ENCODE measurements at regions not wholly inside any gene's neighbourhood (a gene's known extent, or its start where the extent isn't known, plus 50 kb on each side); places are given as distances from the start of the nearest gene placed in this dataset.

- TF ChIP-seq CTCF (conservative IDR thresholded peaks at IDR 0.05; ENCODE audit: low read depth in 2 of 2) (no peak), POLR2AphosphoS5 (IDR thresholded peaks at IDR 0.05; ENCODE audit: low read depth) (no peak), EZH2 (IDR thresholded peaks at IDR 0.05; ENCODE audit: low read depth, unreplicated experiment) (no peak), EZH2phosphoT487 (IDR thresholded peaks at IDR 0.05; ENCODE audit: unreplicated experiment) (no peak), REST (IDR thresholded peaks at IDR 0.05; ENCODE audit: unreplicated experiment) (no peak), ZNF462 (CRISPR knock-in tag; IDR thresholded peaks at IDR 0.05) (no peak), JUNB (IDR thresholded peaks at IDR 0.05; ENCODE audit: unreplicated experiment) (no peak), ZNF114 (CRISPR knock-in tag; IDR thresholded peaks at IDR 0.05) (no peak), CREB1 (CRISPR knock-in tag; IDR thresholded peaks at IDR 0.05; ENCODE audit: low read depth) (no peak), ZNF331 (CRISPR knock-in tag; IDR thresholded peaks at IDR 0.05; ENCODE audit: low read depth) (no peak), NANOG (IDR thresholded peaks at IDR 0.05; ENCODE audit: borderline replicate concordance) (no peak), ETS1 (IDR thresholded peaks at IDR 0.05) (no peak), STAT1 (IDR thresholded peaks at IDR 0.05; ENCODE audit: unreplicated experiment) (no peak)
Measured at GRCh38 chr3:193879864-193880242, 256.1 kb upstream of the HES1 start.
